ENCODE measurements at regions not wholly inside any gene's neighbourhood (a gene's known extent, or its start where the extent isn't known, plus 50 kb on each side); places are given as distances from the start of the nearest gene placed in this dataset.
"Not testable (repeated sequence)": the region's sequence is repeated elsewhere in the genome, so short reads cannot be mapped to it uniquely, and the experiment has no call there.

DNA sequence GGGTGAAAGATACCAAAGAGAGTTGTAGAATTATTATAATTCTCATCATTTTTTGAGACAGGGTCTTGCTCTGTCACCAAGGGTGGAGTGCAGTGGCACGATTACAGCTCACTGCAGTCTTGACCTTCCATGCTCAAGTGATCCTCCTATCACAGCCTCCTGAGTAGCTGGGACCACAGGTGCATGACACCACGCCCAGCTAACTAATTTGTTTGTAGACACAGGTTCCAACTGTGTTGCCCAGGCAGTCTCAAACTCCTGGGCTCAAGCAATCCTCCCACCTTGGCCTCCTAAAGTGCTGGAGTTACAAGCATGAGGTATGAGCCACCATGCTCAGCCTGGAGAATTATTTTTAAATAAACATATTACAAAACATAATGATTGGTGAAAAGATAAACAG, 92.8 kb upstream of the MSH6 start:
- DNase-seq (ENCODE audit: low spot score), result no peak

DNA sequence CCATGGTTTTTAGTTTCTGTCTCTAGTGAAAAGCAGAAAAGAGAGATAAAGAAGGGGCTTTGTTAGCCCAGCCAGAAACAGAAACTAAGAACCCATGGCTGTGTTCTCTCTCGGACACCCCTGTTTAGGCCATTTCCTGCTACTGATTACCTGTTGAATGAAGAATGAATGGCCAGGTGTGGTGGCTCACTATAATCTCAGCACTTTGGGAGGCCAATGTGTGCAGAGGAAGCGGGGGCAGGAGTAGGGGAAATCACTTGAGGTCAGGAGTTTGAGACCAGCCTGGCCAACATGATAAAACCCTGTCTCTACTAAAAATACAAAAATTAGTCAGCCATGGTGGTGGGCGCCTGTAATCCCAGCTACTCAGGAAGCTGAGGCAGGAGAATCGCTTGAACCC, 93.8 kb upstream of the MSH6 start:
- DNase-seq (ENCODE audit: low spot score), result not testable (repeated sequence)

DNA sequence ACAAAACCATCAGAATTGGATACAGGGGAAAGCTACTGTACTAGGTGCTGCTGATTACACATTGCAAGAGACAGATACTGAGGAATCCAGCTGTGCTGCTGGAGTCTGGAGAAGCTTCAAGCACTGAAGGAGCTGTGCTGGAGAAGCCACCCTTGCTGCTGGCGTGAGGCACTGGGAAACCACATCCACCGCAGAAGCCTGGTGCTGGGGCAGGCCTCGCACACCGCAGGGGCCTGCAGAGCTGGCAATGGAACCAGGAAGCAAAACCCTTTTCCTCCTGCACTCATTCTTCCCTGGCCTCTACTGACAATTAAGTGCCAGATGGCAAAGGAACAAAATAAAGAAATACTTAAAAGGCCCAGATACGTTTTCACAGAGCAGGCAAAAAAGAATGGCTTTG, 94.4 kb upstream of the MSH6 start:
- DNase-seq (ENCODE audit: low spot score), result no peak

- DNase-seq (ENCODE audit: low spot score), result no peak
Measured at GRCh38 chr2:47687856-47688255, 95.1 kb upstream of the MSH6 start.

- DNase-seq (ENCODE audit: low spot score), result no peak
Measured at GRCh38 chr2:47686018-47686417, 96.9 kb upstream of the MSH6 start.

DNA sequence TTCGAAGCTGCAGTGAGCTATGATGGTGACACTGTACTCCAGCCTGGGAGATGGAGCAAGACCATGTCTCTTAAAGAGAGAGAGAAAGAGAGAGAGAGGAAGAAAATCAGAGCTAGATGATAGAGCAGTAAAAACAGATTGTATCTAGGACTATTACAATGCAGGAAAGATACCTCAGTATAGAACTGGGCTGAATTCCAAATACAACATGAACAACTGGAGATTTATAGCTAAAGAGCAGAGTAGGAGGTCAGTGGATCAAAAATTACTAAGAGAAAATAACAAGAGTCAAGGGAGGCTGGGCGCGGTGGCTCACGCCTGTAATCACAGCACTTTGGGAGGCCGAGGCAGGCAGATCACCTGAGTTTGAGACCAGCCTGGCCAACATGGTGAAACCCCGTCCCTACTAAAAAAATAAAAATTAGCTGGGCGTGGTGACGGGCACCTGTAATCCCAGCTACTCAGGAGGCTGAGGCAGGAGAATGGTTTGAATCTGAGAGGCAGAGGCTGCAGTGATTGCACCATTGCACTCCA, 100.7 kb upstream of the MSH6 start:
- DNase-seq (ENCODE audit: low spot score), result no peak

- no peak for DNase-seq (ENCODE audit: low spot score)
Measured at GRCh38 chr2:47676261-47676926, 105.6 kb upstream of the KCNK12 start.

GRCh38 chr2:47675196-47675825, 104.5 kb upstream of the KCNK12 start:
- no peak for DNase-seq (ENCODE audit: low spot score)

DNA sequence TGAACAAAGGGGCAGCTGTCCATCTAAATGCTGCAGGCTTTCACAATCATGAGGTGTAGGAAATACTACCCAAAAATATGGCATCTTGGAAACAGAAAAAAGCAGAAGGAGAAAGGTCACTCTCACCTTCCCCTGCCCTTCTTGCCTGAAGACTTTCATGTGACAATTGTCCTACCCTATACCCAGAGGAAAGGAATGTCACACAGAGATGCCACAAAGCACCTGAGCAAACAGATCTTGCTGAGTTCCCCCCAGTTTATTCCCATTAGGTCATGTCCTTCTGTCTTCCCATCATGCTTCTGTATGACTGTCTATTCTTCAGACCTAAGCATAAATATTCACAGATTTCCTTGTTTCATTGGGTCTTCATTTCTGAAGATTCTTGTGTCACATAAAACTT, 95.5 kb upstream of the KCNK12 start:
- DNase-seq (ENCODE audit: low spot score), result no peak

GRCh38 chr2:47664817-47665216, 94.0 kb upstream of the KCNK12 start:
- DNase-seq (ENCODE audit: low spot score), result no peak

DNA sequence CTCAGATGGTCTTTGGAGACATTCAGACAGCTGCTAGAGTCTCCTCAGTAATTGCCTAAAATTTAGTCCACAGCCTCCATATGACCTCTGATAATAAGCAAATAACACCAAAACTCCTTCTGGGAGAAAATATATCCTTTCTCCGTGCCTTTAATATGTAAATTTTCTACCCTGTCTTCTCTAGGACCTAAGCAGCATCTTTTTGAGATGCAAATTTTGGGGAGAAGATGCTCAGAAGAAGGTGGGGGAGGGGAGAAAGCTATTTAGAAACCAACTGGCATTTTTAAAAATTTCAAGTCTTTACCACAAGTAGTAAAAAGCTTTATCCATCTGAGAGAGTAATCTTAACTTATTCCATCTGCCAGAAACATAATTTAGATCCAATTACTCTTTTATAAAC, 91.8 kb upstream of the KCNK12 start:
- DNase-seq (ENCODE audit: low spot score), result no peak

DNA sequence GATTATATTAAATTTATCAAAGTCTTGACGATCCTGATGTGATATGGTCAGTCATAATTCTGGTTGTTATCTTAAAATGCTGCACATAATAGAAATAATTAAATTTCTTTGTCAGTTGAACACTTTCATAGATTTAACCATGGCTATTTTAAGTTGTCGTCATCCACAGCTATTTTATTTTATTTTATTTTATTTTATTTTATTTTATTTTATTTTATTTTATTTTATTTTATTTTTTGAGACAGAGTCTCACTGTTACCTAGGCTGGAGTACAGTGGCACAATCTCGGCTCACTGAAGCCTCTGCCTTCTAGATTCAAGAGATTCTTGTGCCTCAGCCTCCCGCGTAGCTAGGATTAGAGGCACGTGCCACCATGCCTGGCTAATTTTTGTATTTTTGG, 90.5 kb upstream of the KCNK12 start:
- no peak for DNase-seq (ENCODE audit: low spot score)

DNA sequence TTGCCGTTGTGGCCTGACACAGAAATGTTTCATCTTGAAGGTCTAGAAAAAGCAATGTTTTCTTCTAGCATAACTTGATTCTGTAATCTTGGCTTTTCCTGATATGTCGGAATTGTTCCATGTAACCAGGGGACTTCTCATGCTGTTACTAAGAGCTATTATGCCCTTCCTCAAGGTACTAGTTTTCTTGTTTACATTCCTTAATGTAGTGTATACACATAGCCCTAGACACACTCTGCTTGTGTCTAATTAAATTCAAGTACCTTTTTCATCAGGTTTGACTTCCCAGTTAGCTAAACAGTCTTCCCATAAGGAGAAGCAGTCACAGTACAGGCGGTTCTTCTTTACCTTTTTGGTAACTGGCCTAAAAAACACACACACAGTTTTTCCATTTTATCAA, 89.4 kb upstream of the KCNK12 start:
- no peak for DNase-seq (ENCODE audit: low spot score)

GRCh38 chr2:47658646-47659320, 88.0 kb upstream of the KCNK12 start:
- DNase-seq (ENCODE audit: low spot score), result no peak

- DNase-seq (ENCODE audit: low spot score), result no peak
Measured at GRCh38 chr2:47657886-47658489, 87.2 kb upstream of the KCNK12 start.

DNA sequence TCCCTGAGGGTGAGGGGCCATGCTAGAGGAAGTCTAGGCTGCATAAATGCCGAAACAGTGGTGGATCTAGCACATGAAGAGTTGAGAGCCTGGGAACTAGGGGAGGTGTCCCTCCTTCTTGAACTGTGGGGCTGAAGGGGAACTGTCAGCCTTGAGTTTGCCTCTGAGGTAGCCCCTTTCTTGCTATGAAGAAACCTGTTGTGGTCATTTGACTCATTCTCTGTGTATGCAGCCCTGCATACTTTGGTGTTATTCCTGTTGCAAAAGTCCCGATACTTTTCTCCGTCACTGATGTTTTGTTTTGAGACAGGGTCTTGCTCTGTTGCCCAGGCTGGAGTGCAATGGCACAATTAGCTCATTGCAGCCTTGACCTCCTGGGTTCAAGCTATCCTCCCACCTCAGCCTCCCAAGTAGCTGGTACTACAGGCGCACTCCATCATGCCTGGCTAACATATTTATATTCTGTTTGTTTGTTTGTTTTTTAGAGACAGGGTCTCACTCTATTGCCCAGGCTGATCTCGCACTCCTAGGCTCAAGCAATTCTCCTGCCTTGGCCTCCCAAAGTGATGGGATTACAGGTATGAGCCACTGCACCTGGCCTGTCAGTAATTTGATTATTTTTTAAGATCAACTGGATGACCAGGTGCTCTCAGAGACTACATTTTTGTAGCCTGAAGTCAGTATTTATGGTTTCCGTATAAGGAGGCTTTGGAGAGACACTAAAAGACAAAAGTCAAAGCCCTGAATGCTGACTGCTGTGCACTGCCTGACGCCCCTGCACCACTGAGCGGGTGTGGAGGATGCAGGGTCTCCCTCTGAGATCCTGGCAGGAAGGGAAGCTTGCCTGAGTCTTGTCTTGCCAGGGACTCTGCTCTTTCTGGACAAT, 86.2 kb upstream of the KCNK12 start:
- no peak for DNase-seq (ENCODE audit: low spot score)

DNA sequence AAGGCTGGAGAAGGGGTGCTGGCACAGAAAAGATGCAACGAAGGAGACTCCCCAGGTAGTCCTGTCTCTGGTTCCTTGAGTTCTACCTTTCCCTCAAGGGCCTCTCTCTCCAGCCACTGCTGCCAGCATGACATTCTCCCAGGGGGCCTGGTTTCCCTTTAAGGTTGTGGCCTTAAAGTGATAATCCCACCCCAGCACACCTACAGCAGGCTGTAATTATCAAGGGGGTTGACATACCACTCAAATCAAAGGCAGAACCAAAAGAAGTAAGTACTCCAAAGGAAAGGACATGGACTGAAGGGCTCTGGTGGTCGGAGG, 84.7 kb upstream of the KCNK12 start:
- no peak for DNase-seq (ENCODE audit: low spot score)

DNA sequence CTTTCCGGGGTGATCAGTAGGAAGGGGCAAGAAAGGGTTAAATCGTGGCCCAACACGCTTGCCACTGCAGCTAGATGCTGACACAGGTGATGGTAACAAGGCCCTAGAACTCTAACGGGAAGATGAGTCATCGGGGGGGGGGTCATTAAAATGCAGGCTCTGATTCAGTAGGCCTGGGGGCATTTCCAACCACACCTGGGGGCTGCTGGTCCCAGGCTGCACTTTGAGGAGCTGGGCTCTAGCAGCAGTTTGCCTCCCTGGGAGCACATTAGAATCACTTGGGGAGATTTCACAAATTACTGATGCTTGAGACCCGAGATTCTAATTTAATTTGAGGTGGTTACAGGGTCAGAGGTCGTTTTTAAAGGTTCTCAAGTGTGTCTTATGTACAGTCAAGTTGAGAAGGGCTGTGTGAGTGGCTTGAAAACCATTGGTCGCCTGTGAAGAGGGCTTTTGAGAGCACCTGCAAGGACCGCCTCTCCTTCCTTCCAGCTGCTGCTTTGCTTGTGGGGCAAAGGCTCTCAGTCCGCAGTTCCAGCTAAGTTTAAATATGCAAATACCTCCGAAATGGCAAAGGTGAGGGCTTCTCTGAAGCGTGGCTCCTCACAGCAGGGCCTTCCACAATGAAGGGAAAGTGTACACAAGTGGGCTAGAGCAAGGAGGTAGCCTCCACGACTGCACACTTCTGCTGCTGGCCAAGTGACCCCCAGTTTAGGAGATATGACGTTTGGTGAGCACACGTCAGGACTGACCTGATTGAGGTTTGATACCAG, 84.2 kb upstream of the KCNK12 start:
- no peak for DNase-seq (ENCODE audit: low spot score)

- DNase-seq (ENCODE audit: low spot score), result peak; percentile 26
Measured at GRCh38 chr2:47653902-47654789, 83.4 kb upstream of the KCNK12 start.

DNA sequence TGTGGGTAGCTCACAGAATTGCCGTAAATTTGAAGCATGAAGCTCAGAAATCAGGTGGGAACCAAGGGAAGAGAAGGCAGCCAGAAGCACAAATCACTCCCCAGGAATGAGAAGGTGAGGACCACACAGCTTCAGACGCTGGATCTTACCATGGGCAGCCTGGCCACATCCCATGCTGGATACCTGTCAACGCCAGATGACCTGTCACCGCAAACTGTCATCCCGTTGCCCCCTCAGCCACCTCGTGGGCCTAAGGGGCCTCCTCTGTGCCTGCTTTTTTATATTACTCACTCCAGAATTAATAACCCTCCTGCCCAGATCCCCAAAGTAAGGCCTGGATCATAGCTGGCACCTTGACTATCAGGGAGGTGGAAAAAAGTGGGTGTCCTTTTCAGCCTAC, 82.3 kb upstream of the KCNK12 start:
- DNase-seq (ENCODE audit: low spot score), result no peak

Measured in HuH-7 (cell line).